ENCODE measurements at regions not wholly inside any gene's neighbourhood (a gene's known extent, or its start where the extent isn't known, plus 50 kb on each side); places are given as distances from the start of the nearest gene placed in this dataset.

- H4K20me1 ChIP-seq (ENCODE audit: insufficient read depth, low read length): no peaks in the 10 kb centered on the region
- ATAC-seq (ENCODE audit: low read depth) (no peak), DNase-seq (no peak)
- no peak overlapping the region for H2AFZ ChIP-seq (replicated peaks; ENCODE audit: low read length, poor library complexity)
- WGBS, 2 experiments (ENCODE audit: extremely low coverage in 2 of 2, insufficient read length in 1 of 2): 80% methylated on average over 1 of the region's 3 CpGs; no CpG with 5 or more reads in 1 of the 2 experiments
- H3K4me2 ChIP-seq (ENCODE audit: low read depth, low read length): no peak overlapping the region
- peaks cover 14% of the 10 kb centered on the region for H3K9me3 ChIP-seq (ENCODE audit: control insufficient read depth, insufficient read depth, low read length)
- no peak overlapping the region for H2BK15ac ChIP-seq (ENCODE audit: low read depth, low read length)
- intact Hi-C loops (cut with micrococcal nuclease) (no loop called here), in situ Hi-C loops (cut with MboI; ENCODE audit: low sequenced_read_pairs) (no loop called here), dilution Hi-C loops (cut with HindIII; ENCODE audit: low sequenced_read_pairs, unreplicated experiment) (no loop called here)
- no peak overlapping the region for H3K27ac ChIP-seq (ENCODE audit: insufficient read depth, low read length)
- no peaks in the 10 kb centered on the region for H3K79me1 ChIP-seq (ENCODE audit: low read depth in 1 of 2, low read length in 2 of 2)
- H3K4me1 ChIP-seq (ENCODE audit: control insufficient read depth, insufficient read depth, low read length): no peaks in the 10 kb centered on the region
- ChIA-PET CTCF (no interaction called here), POLR2A (ENCODE audit: unreplicated experiment) (no interaction called here)
- no peaks in the 10 kb centered on the region for H3K27me3 ChIP-seq (ENCODE audit: control insufficient read depth, insufficient read depth, low read length)
- H4K91ac ChIP-seq (ENCODE audit: insufficient read depth, low read depth, low read length): no peak overlapping the region
- no peak overlapping the region for H3K14ac ChIP-seq (replicated peaks; ENCODE audit: low read depth, low read length)
- no peak overlapping the region for H2BK20ac ChIP-seq (ENCODE audit: low read depth, low read length)
- H3K4ac ChIP-seq (ENCODE audit: low read depth, low read length): no peak overlapping the region
- no peak for TF ChIP-seq CHD1 (IDR thresholded peaks at IDR 0.05; ENCODE audit: low read depth, low read length)
- TF ChIP-seq RAD21 (IDR thresholded peaks at IDR 0.05; ENCODE audit: low read length): no peak
- TF ChIP-seq RCOR1 (IDR thresholded peaks at IDR 0.05; ENCODE audit: insufficient replicate concordance, low read length): no peak
- no peak for TF ChIP-seq CEBPB (IDR thresholded peaks at IDR 0.05; ENCODE audit: low read depth, low read length)
- TF ChIP-seq FOS (IDR thresholded peaks at IDR 0.05; ENCODE audit: low read depth, low read length): no peak
- TF ChIP-seq BHLHE40 (IDR thresholded peaks at IDR 0.05; ENCODE audit: low read depth, low read length): no peak
- TF ChIP-seq MXI1 (IDR thresholded peaks at IDR 0.05; ENCODE audit: borderline replicate concordance, low read depth, low read length): no peak
- no peak for TF ChIP-seq USF2 (IDR thresholded peaks at IDR 0.05; ENCODE audit: low read depth, low read length)
- TF ChIP-seq MAZ (IDR thresholded peaks at IDR 0.05; ENCODE audit: borderline replicate concordance, low read depth, low read length): no peak
- no peak for TF ChIP-seq RFX5 (IDR thresholded peaks at IDR 0.05; ENCODE audit: low read depth, low read length)
- no peak for TF ChIP-seq NFE2L2 (IDR thresholded peaks at IDR 0.05; ENCODE audit: low read depth, low read length)
- TF ChIP-seq CTCF (conservative IDR thresholded peaks at IDR 0.05; ENCODE audit: low read depth, low read length): no peak
- no peak for TF ChIP-seq MAFK (IDR thresholded peaks at IDR 0.05; ENCODE audit: low read depth, low read length)
- no peak overlapping the region for H3K18ac ChIP-seq (ENCODE audit: low read depth, low read length)
- BruUV-seq (replicated peaks): no TSS peak
- H3K36me3 ChIP-seq (ENCODE audit: control insufficient read depth, insufficient read depth, low read length): no peaks in the 10 kb centered on the region
- no peak overlapping the region for H2AK5ac ChIP-seq (ENCODE audit: low read depth, low read length)
- H2BK120ac ChIP-seq (ENCODE audit: low read depth, low read length): no peak overlapping the region
- H3K9ac ChIP-seq (ENCODE audit: low read depth, low read length): no peak overlapping the region
- H3K4me3 ChIP-seq (ENCODE audit: insufficient read depth, low read depth, low read length): no peak overlapping the region
- no peak overlapping the region for H3K56ac ChIP-seq (ENCODE audit: extremely low read depth, insufficient read depth, low read length)
- H2BK5ac ChIP-seq (ENCODE audit: low read depth, low read length, poor library complexity, severe bottlenecking): no peak overlapping the region
- no peak overlapping the region for H4K8ac ChIP-seq (ENCODE audit: low read depth in 2 of 2, low read length in 2 of 2)
- H3K23ac ChIP-seq (ENCODE audit: low read depth, low read length): no peak overlapping the region
- no peak overlapping the region for H4K5ac ChIP-seq (ENCODE audit: low read depth, low read length)
- no peaks in the 10 kb centered on the region for H3K9me1 ChIP-seq (ENCODE audit: insufficient read depth, low read length)
- no peak overlapping the region for H2AK9ac ChIP-seq (replicated peaks; ENCODE audit: low read depth, low read length, poor library complexity)
Observed at GRCh38 chr16:65774350-65774749, 592.1 kb upstream of the CDH5 start.
